Transverse colon (tissue), 3 donors: ENCODE measurements at regions not wholly inside any gene's neighbourhood (a gene's known extent, or its start where the extent isn't known, plus 50 kb on each side); places are given as distances from the start of the nearest gene placed in this dataset.
"Not testable (repeated sequence)": the region's sequence is repeated elsewhere in the genome, so short reads cannot be mapped to it uniquely, and the experiment has no call there.

Experiments used
- EP300 ChIP-seq: sonication (generic); formaldehyde crosslinking; IDR thresholded peaks from one replicate; pipeline ENCODE4 v1.6.1; 2017; ENCODE audit warnings: antibody characterized with exemption, low read depth
- POLR2AphosphoS5 ChIP-seq, 3 donors: sonication (generic); formaldehyde crosslinking; IDR thresholded peaks; one replicate each; pipeline ENCODE4 v1.6.1; 2016; ENCODE audit warnings: antibody characterized with exemption in 3 of 3

GRCh38 chr2:5022708-5023635 lies 669.2 kb upstream of the SOX11 start:
- not testable (repeated sequence) for TF ChIP-seq EP300; POLR2AphosphoS5 (IDR thresholded peaks at IDR 0.05)
